ENCODE measurements at regions not wholly inside any gene's neighbourhood (a gene's known extent, or its start where the extent isn't known, plus 50 kb on each side); places are given as distances from the start of the nearest gene placed in this dataset.

DNA sequence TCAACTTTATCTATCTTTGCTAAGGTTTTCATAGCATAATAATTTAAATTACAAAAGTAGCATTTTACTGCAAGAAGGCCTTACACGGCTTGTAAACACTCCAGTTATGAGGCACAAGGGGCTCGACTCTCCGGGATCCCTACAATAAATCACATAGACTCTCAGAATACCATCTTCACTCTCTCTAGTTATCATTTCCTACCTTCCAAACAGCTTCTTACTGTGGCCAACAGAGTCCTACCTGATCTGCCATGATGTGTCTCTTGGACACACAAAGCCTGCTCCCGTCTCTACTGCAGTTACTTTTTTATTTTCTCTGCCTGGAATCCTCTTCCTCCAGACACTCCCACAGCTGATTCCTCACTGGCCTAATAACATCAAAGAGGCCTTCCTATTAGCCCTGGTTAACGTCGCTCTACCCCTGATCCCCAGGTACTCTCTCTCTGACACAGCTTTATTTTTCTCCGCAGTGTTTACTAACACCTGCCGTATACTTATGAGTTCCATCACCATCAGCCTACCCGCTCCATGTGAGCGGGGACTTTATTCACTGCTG, 559.6 kb upstream of the DIPK2B start:
- TF ChIP-seq, protein P1, sequence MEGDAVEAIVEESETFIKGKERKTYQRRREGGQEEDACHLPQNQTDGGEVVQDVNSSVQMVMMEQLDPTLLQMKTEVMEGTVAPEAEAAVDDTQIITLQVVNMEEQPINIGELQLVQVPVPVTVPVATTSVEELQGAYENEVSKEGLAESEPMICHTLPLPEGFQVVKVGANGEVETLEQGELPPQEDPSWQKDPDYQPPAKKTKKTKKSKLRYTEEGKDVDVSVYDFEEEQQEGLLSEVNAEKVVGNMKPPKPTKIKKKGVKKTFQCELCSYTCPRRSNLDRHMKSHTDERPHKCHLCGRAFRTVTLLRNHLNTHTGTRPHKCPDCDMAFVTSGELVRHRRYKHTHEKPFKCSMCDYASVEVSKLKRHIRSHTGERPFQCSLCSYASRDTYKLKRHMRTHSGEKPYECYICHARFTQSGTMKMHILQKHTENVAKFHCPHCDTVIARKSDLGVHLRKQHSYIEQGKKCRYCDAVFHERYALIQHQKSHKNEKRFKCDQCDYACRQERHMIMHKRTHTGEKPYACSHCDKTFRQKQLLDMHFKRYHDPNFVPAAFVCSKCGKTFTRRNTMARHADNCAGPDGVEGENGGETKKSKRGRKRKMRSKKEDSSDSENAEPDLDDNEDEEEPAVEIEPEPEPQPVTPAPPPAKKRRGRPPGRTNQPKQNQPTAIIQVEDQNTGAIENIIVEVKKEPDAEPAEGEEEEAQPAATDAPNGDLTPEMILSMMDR (conservative IDR thresholded peaks at IDR 0.05; ENCODE audit: control insufficient read depth, insufficient read depth, low read depth, low read length) = no peak
- no peak overlapping the region for H3K4me3 ChIP-seq (ENCODE audit: control insufficient read depth, low read depth, low read length)
- DNase-seq (ENCODE audit: low read depth) = no peak

GRCh38 chrX:45758738-45759397, 558.2 kb upstream of the DIPK2B start:
- TF ChIP-seq, protein P1 (conservative IDR thresholded peaks at IDR 0.05; ENCODE audit: control insufficient read depth, insufficient read depth, low read depth, low read length) = no peak
- H3K4me3 ChIP-seq (ENCODE audit: control insufficient read depth, low read depth, low read length) = no peak overlapping the region
- DNase-seq (ENCODE audit: low read depth) = peak; percentile 66

DNA sequence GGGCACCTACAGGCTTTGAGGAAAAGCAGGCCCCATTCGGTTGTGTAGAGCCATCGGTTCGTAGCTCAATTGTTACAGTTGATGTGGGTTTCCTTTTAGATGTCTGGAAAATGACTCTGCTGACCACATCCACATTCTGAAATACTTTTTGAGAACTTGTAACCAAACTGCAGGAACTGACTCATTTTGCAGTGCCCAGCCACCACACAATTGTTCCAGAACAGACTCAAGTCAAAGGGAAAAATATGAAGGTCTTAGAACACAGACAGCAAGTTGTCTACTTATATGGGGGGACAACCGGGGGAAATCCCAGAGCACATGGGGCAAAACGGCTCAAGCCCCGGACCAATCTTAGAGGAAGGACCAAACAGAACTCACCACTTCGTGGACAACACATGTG, 557.6 kb upstream of the DIPK2B start:
- H3K4me3 ChIP-seq (ENCODE audit: control insufficient read depth, low read depth, low read length) = no peak overlapping the region
- DNase-seq (ENCODE audit: low read depth) = peak; percentile 91
- TF ChIP-seq, protein P1 (conservative IDR thresholded peaks at IDR 0.05; ENCODE audit: control insufficient read depth, insufficient read depth, low read depth, low read length) = no peak

DNA sequence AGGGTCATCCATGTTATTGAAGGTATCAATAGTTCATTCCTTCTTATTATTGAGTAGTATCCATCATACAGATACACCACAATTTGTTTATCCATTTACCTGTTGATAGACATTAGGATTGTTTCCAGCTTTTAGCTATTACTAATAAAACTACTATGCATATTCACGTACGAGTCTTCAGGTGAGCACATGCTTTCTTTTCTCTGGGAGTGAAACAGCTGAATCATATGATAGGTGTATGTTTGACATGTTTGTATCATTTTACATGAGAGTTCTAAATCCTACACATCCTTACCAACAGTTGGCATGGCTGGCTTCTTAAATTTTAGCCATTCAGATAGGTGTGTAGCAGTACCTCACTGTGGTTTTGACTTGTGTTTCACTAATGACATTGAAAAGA, 556.6 kb upstream of the DIPK2B start:
- no peak overlapping the region for H3K4me3 ChIP-seq (ENCODE audit: control insufficient read depth, low read depth, low read length)
- no peak for DNase-seq (ENCODE audit: low read depth)
- TF ChIP-seq, protein P1 (conservative IDR thresholded peaks at IDR 0.05; ENCODE audit: control insufficient read depth, insufficient read depth, low read depth, low read length) = no peak

- no peak overlapping the region for H3K4me3 ChIP-seq (ENCODE audit: control insufficient read depth, low read depth, low read length)
- no peak for DNase-seq (ENCODE audit: low read depth)
- TF ChIP-seq, protein P1 (conservative IDR thresholded peaks at IDR 0.05; ENCODE audit: control insufficient read depth, insufficient read depth, low read depth, low read length) = no peak
Observed at GRCh38 chrX:45756557-45756956, 555.9 kb upstream of the DIPK2B start.

DNA sequence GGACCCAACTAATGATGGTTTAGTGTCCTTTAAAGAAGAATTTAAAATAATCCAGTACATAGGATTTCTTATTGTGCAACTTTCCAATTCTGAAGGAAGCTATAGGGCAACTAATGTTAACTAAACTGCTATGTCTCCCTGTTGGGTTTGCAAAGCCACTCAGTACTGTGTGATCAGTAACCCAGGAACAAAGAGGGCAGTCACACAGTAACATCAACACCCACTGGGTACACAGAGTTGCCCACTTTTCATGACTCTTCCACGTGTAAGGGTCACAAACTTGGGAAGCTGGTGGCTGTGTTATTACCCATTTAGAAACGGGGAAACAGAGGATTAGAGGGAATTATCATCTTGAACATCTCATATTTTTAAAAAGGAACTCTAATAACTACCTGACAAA, 555.0 kb upstream of the DIPK2B start:
- H3K4me3 ChIP-seq (ENCODE audit: control insufficient read depth, low read depth, low read length) = no peak overlapping the region
- TF ChIP-seq, protein P1 (conservative IDR thresholded peaks at IDR 0.05; ENCODE audit: control insufficient read depth, insufficient read depth, low read depth, low read length) = no peak
- no peak for DNase-seq (ENCODE audit: low read depth)
